ENCODE measurements at regions not wholly inside any gene's neighbourhood (a gene's known extent, or its start where the extent isn't known, plus 50 kb on each side); places are given as distances from the start of the nearest gene placed in this dataset.

- Mint-ChIP-seq H3K9me3 (peaks cover 7 to 26% (median 18%) of the 10 kb centered on the region in 7 donors), H3K4me1 (peaks cover 7% of the 10 kb centered on the region), H3K4me3 (no peak overlapping the region), H3K27me3 (ENCODE audit: low read depth in 3 of 3) (peaks cover 0 to 1% (median 0%) of the 10 kb centered on the region in 3 donors), H3K27ac (no peak overlapping the region), H3K36me3 (no peaks in the 10 kb centered on the region)
- DNase-seq, result no peak
- no peak overlapping the region for H3K27ac ChIP-seq (ENCODE audit: low read depth in 1 of 2, low read length in 2 of 2)
- no peak overlapping the region for H3K4me3 ChIP-seq (replicated peaks in 1 of 3; ENCODE audit: low read depth in 2 of 3, low read length in 3 of 3)
- H2AFZ ChIP-seq (ENCODE audit: insufficient read depth, low read depth, low read length, poor library complexity, severe bottlenecking), result no peak overlapping the region
- no peaks in the 10 kb centered on the region for H3K79me2 ChIP-seq (ENCODE audit: insufficient read depth, low read length)
- H4K20me1 ChIP-seq (ENCODE audit: insufficient read depth, low read length), result no peaks in the 10 kb centered on the region
- peaks cover 31 to 35% of the 10 kb centered on the region in 2 donors for H3K9me3 ChIP-seq (replicated peaks in 1 of 2; ENCODE audit: control insufficient read depth in 1 of 2, insufficient read depth in 1 of 2, low read length in 2 of 2)
- H3K36me3 ChIP-seq (replicated peaks in 1 of 2; ENCODE audit: control insufficient read depth in 1 of 2, insufficient read depth in 2 of 2, low read length in 2 of 2), result no peaks in the 10 kb centered on the region
- H3K4me2 ChIP-seq (replicated peaks; ENCODE audit: extremely low read depth, low read length, poor library complexity, severe bottlenecking), result no peak overlapping the region
- no peak overlapping the region for H3K9ac ChIP-seq (ENCODE audit: insufficient read depth, low read length, poor library complexity, severe bottlenecking)
- no peaks in the 10 kb centered on the region for H3K27me3 ChIP-seq (ENCODE audit: control insufficient read depth in 2 of 2, insufficient read depth in 2 of 2, low read length in 2 of 2)
- no CpG with 5 or more reads among the region's 7 CpGs for WGBS (ENCODE audit: insufficient coverage)
- TF ChIP-seq CTCF (IDR thresholded peaks at IDR 0.05), result no peak
- peaks cover 9% of the 10 kb centered on the region in 2 donors for H3K4me1 ChIP-seq (ENCODE audit: control insufficient read depth in 1 of 2, insufficient read depth in 2 of 2, low read length in 2 of 2)
- intact Hi-C loops (cut with micrococcal nuclease), result no loop called here
These were observed 88.6 kb downstream of the PSMB1 start for GRCh38 chr6:170464524-170464979.

- no peak overlapping the region for H3K9ac ChIP-seq (ENCODE audit: insufficient read depth, low read length, poor library complexity, severe bottlenecking)
- TF ChIP-seq CTCF (IDR thresholded peaks at IDR 0.05), result no peak
- H3K4me3 ChIP-seq (replicated peaks in 1 of 3; ENCODE audit: low read depth in 2 of 3, low read length in 3 of 3), result no peak overlapping the region
- H3K27me3 ChIP-seq (ENCODE audit: control insufficient read depth in 2 of 2, insufficient read depth in 2 of 2, low read length in 2 of 2), result no peaks in the 10 kb centered on the region
- H3K36me3 Mint-ChIP-seq, result no peaks in the 10 kb centered on the region
- H4K20me1 ChIP-seq (ENCODE audit: insufficient read depth, low read length), result no peaks in the 10 kb centered on the region
- intact Hi-C loops (cut with micrococcal nuclease), result no loop called here
- no peak overlapping the region for H3K27ac ChIP-seq (ENCODE audit: low read depth in 1 of 2, low read length in 2 of 2)
- no peak overlapping the region for H3K4me3 Mint-ChIP-seq
- H2AFZ ChIP-seq (ENCODE audit: insufficient read depth, low read depth, low read length, poor library complexity, severe bottlenecking), result no peak overlapping the region
- no peak overlapping the region for H3K4me2 ChIP-seq (replicated peaks; ENCODE audit: extremely low read depth, low read length, poor library complexity, severe bottlenecking)
- H3K4me1 Mint-ChIP-seq, result peaks cover 9% of the 10 kb centered on the region
- DNase-seq, result no peak
- 88% methylated on average over 7 of the region's 9 CpGs for WGBS (ENCODE audit: insufficient coverage)
- peaks cover 7 to 26% (median 18%) of the 10 kb centered on the region in 7 donors for H3K9me3 Mint-ChIP-seq
- peaks cover 0 to 1% (median 0%) of the 10 kb centered on the region in 3 donors for H3K27me3 Mint-ChIP-seq (ENCODE audit: low read depth in 3 of 3)
- H3K79me2 ChIP-seq (ENCODE audit: insufficient read depth, low read length), result no peaks in the 10 kb centered on the region
- no peak overlapping the region for H3K27ac Mint-ChIP-seq
- peaks cover 10 to 11% of the 10 kb centered on the region in 2 donors for H3K4me1 ChIP-seq (ENCODE audit: control insufficient read depth in 1 of 2, insufficient read depth in 2 of 2, low read length in 2 of 2)
- H3K36me3 ChIP-seq (replicated peaks in 1 of 2; ENCODE audit: control insufficient read depth in 1 of 2, insufficient read depth in 2 of 2, low read length in 2 of 2), result no peaks in the 10 kb centered on the region
- peaks cover 30 to 33% of the 10 kb centered on the region in 2 donors for H3K9me3 ChIP-seq (replicated peaks in 1 of 2; ENCODE audit: control insufficient read depth in 1 of 2, insufficient read depth in 1 of 2, low read length in 2 of 2)
These were observed 89.0 kb downstream of the PSMB1 start for GRCh38 chr6:170464080-170464479.

Data from CD14-positive monocyte (primary cell).